MCF 10A (cell line): ENCODE measurements at regions not wholly inside any gene's neighbourhood (a gene's known extent, or its start where the extent isn't known, plus 50 kb on each side); places are given as distances from the start of the nearest gene placed in this dataset.

Source experiments
- BruUV-seq: library from RNA; stranded (reverse); fragments of 400-500 nt; replicated peaks from 2 replicates; lab custom pipeline; 2021; lab: Mats Ljungman, UMichigan
- CTCF ChIA-PET: fragments of 300-600 bp; sonication (Branson Sonifier 250); formaldehyde crosslinking; extraction: SDS; loops from one replicate; lab custom pipeline; 2021; ENCODE audit warnings: antibody characterized with exemption, inconsistent platforms; lab: Yijun Ruan, JAX
- POLR2A ChIA-PET: fragments of 300-600, 350-650 bp; sonication (Branson Sonifier 250); formaldehyde crosslinking; extraction: SDS; loops from one replicate; lab custom pipeline; 2020; ENCODE audit warnings: antibody characterized with exemption, inconsistent platforms; lab: Yijun Ruan, JAX
- DNase-seq: peaks from one replicate; pipeline ENCODE4 v3.0.0-alpha.2; 2018; ENCODE audit not compliant: unreplicated experiment
- H3K27ac Mint-ChIP-seq: one replicate; pipeline ENCODE4 v1.8.0; 2022; ENCODE audit warnings: mild to moderate bottlenecking, low read depth, mixed read lengths; ENCODE audit not compliant: unreplicated experiment
- H3K27me3 Mint-ChIP-seq: one replicate; pipeline ENCODE4 v1.8.0; 2022; ENCODE audit warnings: mixed read lengths; ENCODE audit not compliant: insufficient read depth, unreplicated experiment
- H3K36me3 Mint-ChIP-seq: one replicate; pipeline ENCODE4 v1.8.0; 2022; ENCODE audit warnings: mild to moderate bottlenecking, moderate library complexity, mixed read lengths; ENCODE audit not compliant: insufficient read depth, unreplicated experiment
- H3K4me1 Mint-ChIP-seq: one replicate; pipeline ENCODE4 v1.8.0; 2022; ENCODE audit warnings: mixed read lengths; ENCODE audit not compliant: insufficient read depth, unreplicated experiment
- H3K4me3 Mint-ChIP-seq: one replicate; pipeline ENCODE4 v1.8.0; 2022; ENCODE audit warnings: mild to moderate bottlenecking, moderate library complexity, mixed read lengths; ENCODE audit not compliant: unreplicated experiment
- H3K9me3 Mint-ChIP-seq: one replicate; pipeline ENCODE4 v1.8.0; 2022; ENCODE audit warnings: mixed read lengths; ENCODE audit not compliant: unreplicated experiment
- CTCF ChIP-seq: fragments of 200-600 bp; IDR thresholded peaks from one replicate; pipeline ENCODE4 v1.8.0; 2022; ENCODE audit warnings: antibody characterized with exemption, mild to moderate bottlenecking; ENCODE audit not compliant: unreplicated experiment
- intact Hi-C: fragments of 100-400 bp; cut with micrococcal nuclease; formaldehyde crosslinking; loops from 2 replicates; pipeline ENCODE4 v1.14.1; 2022

GRCh38 chr15:91408476-91409076 lies 308.5 kb downstream of the SV2B start:
- no peaks in the 10 kb centered on the region for H3K9me3 Mint-ChIP-seq
- intact Hi-C loops = no loop called here
- no peaks in the 10 kb centered on the region for H3K4me1 Mint-ChIP-seq
- H3K27ac Mint-ChIP-seq = no peak overlapping the region
- no peak overlapping the region for H3K4me3 Mint-ChIP-seq
- POLR2A ChIA-PET = interaction anchor here (1.2 kb wide), 2 partner anchors 78 to 113 kb away, joined by 3 read pairs; no protein-coding TSS in a partner anchor
- TF ChIP-seq CTCF = no peak
- no peaks in the 10 kb centered on the region for H3K27me3 Mint-ChIP-seq
- DNase-seq = no peak
- BruUV-seq = no TSS peak
- H3K36me3 Mint-ChIP-seq = no peaks in the 10 kb centered on the region
- CTCF ChIA-PET = interaction anchor here (0.7 to 0.9 kb wide), 2 partner anchors 109 to 442 kb away, joined by 3 read pairs; no protein-coding TSS in a partner anchor

- H3K9me3 Mint-ChIP-seq = no peaks in the 10 kb centered on the region
- H3K4me1 Mint-ChIP-seq = no peaks in the 10 kb centered on the region
- CTCF ChIA-PET = interaction anchor here (0.9 kb wide), 1 partner anchor 441 kb away, joined by 3 read pairs; no protein-coding TSS in a partner anchor
- no peak for DNase-seq
- POLR2A ChIA-PET = interaction anchor here (1.2 kb wide), 1 partner anchor 79 kb away, joined by 3 read pairs; no protein-coding TSS in a partner anchor
- no peak for TF ChIP-seq CTCF
- intact Hi-C loops = no loop called here
- H3K4me3 Mint-ChIP-seq = no peak overlapping the region
- no peaks in the 10 kb centered on the region for H3K27me3 Mint-ChIP-seq
- no peaks in the 10 kb centered on the region for H3K36me3 Mint-ChIP-seq
- BruUV-seq = no TSS peak
- no peak overlapping the region for H3K27ac Mint-ChIP-seq
Observed at GRCh38 chr15:91409387-91409786, 309.3 kb downstream of the SV2B start.

- BruUV-seq = no TSS peak
Observed at GRCh38 chr15:91411586-91411985, 311.5 kb downstream of the SV2B start.

More at GRCh38 chr15:91411586-91411985, 311.5 kb downstream of the SV2B start:
- Mint-ChIP-seq H3K27ac (no peak overlapping the region), H3K27me3 (no peaks in the 10 kb centered on the region), H3K36me3 (no peaks in the 10 kb centered on the region), H3K4me1 (no peaks in the 10 kb centered on the region), H3K4me3 (no peak overlapping the region), H3K9me3 (no peaks in the 10 kb centered on the region)
- intact Hi-C loops = no loop called here
- TF ChIP-seq CTCF = no peak
- DNase-seq = no peak
- CTCF ChIA-PET = no interaction called here
- POLR2A ChIA-PET = no interaction called here
